H1 (cell line): ENCODE measurements at regions not wholly inside any gene's neighbourhood (a gene's known extent, or its start where the extent isn't known, plus 50 kb on each side); places are given as distances from the start of the nearest gene placed in this dataset.

ENCODE experiments used
- CTCF ChIA-PET: fragments of 300-600 bp; sonication (Branson Sonifier 250); formaldehyde crosslinking; loops from one replicate; lab custom pipeline; 2021; ENCODE audit not compliant: partially characterized antibody; lab: Charles Lee
- POLR2A ChIA-PET: fragments of 300-600 bp; sonication (Branson Sonifier 250); formaldehyde crosslinking; loops from one replicate; lab custom pipeline; 2021; ENCODE audit warnings: inconsistent platforms; ENCODE audit not compliant: partially characterized antibody; lab: Charles Lee
- DNase-seq, 2 experiments: peaks; one replicate each; pipeline versions ENCODE4 v3.0.0 to v3.0.0-alpha.2; 2010 to 2022; ENCODE audit warnings: low spot score in 2 of 2, low read depth in 1 of 2, mixed read lengths in 1 of 2
- FAIRE-seq: peaks from 2 replicates; lab custom pipeline; 2011; peaks lifted over from hg19 to GRCh38; lab: Jason Lieb, UNC
- H2AFZ ChIP-seq: 2 replicates; pipeline ENCODE4 v1.8.1; 2012; ENCODE audit warnings: low read length, inconsistent platforms
- H2AK5ac ChIP-seq: 2 replicates; pipeline ENCODE4 v1.6.1; 2013; ENCODE audit warnings: low read depth, low read length
- H2BK120ac ChIP-seq: replicated peaks from 2 replicates; pipeline ENCODE3; 2013; ENCODE audit warnings: low read depth, low read length, inconsistent platforms
- H2BK12ac ChIP-seq: 2 replicates; pipeline ENCODE4 v1.6.1; 2013; ENCODE audit warnings: low read depth, low read length
- H2BK15ac ChIP-seq: 2 replicates; pipeline ENCODE4 v1.6.1; 2013; ENCODE audit warnings: low read length
- H2BK20ac ChIP-seq: 2 replicates; pipeline ENCODE4 v1.6.1; 2013; ENCODE audit warnings: low read length
- H2BK5ac ChIP-seq: 2 replicates; pipeline ENCODE4 v1.6.1; 2013; ENCODE audit warnings: low read depth, low read length
- H3K14ac ChIP-seq: 2 replicates; pipeline ENCODE4 v1.6.1; 2013; ENCODE audit warnings: inconsistent platforms; ENCODE audit not compliant: insufficient read length
- H3K18ac ChIP-seq: 2 replicates; pipeline ENCODE4 v1.6.1; 2013; ENCODE audit warnings: low read length; ENCODE audit errors: extremely low read depth
- H3K23ac ChIP-seq: 2 replicates; pipeline ENCODE4 v1.6.1; 2013; ENCODE audit warnings: inconsistent platforms; ENCODE audit not compliant: insufficient read length
- H3K23me2 ChIP-seq: 2 replicates; pipeline ENCODE4 v1.6.1; 2013; ENCODE audit warnings: low read depth, low read length
- H3K27ac ChIP-seq: 2 replicates; pipeline ENCODE4 v1.6.1; 2011; ENCODE audit warnings: low read depth, low read length, inconsistent platforms
- H3K27me3 ChIP-seq, 4 experiments: replicated peaks in 1 of 4; 1 replicate in 1 of 4; 2 replicates in 3 of 4; pipeline versions ENCODE4 v1.6.1 to v1.8.1; 2011 to 2013; ENCODE audit warnings: low read length in 3 of 4, mild to moderate bottlenecking in 3 of 4, inconsistent platforms in 2 of 4, mixed read lengths in 2 of 4, moderate library complexity in 1 of 4; ENCODE audit not compliant: control insufficient read depth in 3 of 4, insufficient read depth in 3 of 4; ENCODE audit errors: extremely low read depth in 1 of 4
- H3K36me3 ChIP-seq, 4 experiments: 2 replicates each; pipeline versions ENCODE4 v1.6.1 to v1.8.1; 2011 to 2013; ENCODE audit warnings: mild to moderate bottlenecking in 4 of 4, low read length in 3 of 4, moderate library complexity in 2 of 4, control low read depth in 1 of 4, inconsistent platforms in 1 of 4; ENCODE audit not compliant: insufficient read depth in 4 of 4, control insufficient read depth in 2 of 4
- H3K4ac ChIP-seq: replicated peaks from 2 replicates; pipeline ENCODE3; 2013; ENCODE audit warnings: low read length, low read depth, mixed read lengths, inconsistent platforms; ENCODE audit not compliant: insufficient read length
- H3K4me1 ChIP-seq, 4 experiments: replicated peaks in 1 of 4; 1 replicate in 1 of 4; 2 replicates in 3 of 4; pipeline versions ENCODE4 v1.6.1 to v1.8.1; 2011 to 2013; ENCODE audit warnings: low read length in 3 of 4, inconsistent platforms in 2 of 4, mixed read lengths in 1 of 4; ENCODE audit not compliant: insufficient read depth in 4 of 4, control insufficient read depth in 3 of 4
- H3K4me2 ChIP-seq, 2 experiments: 2 replicates each; pipeline versions ENCODE4 v1.6.1 to v1.8.1; 2011 to 2013; ENCODE audit warnings: low read depth in 2 of 2, low read length in 2 of 2, control low read depth in 1 of 2, inconsistent platforms in 1 of 2, mild to moderate bottlenecking in 1 of 2; ENCODE audit not compliant: insufficient read depth in 1 of 2
- H3K4me3 ChIP-seq, 4 experiments: fragments of 200-600, 300-600 bp in 1 of 4; sonication (generic), shearing (Covaris generic), sonication (Bioruptor Twin) in 1 of 4; 2 replicates each; pipeline versions ENCODE4 v1.5.1 to v1.8.1; 2011 to 2016; ENCODE audit warnings: low read length in 4 of 4, low read depth in 3 of 4, control low read depth in 2 of 4, inconsistent platforms in 2 of 4, mild to moderate bottlenecking in 2 of 4, mixed read lengths in 1 of 4, moderate library complexity in 1 of 4; ENCODE audit not compliant: insufficient read depth in 2 of 4; ENCODE audit errors: extremely low read depth in 1 of 4
- H3K56ac ChIP-seq: replicated peaks from 2 replicates; pipeline ENCODE3; 2013; ENCODE audit warnings: low read depth, mild to moderate bottlenecking, mixed read lengths, low read length, inconsistent platforms; ENCODE audit not compliant: insufficient read length
- H3K79me1 ChIP-seq: 2 replicates; pipeline ENCODE4 v1.6.1; 2013; ENCODE audit warnings: low read depth, low read length, control low read depth
- H3K79me2 ChIP-seq, 2 experiments: 2 replicates each; pipeline versions ENCODE4 v1.6.1 to v1.8.1; 2012 to 2013; ENCODE audit warnings: low read length in 2 of 2, mild to moderate bottlenecking in 2 of 2, inconsistent platforms in 1 of 2; ENCODE audit not compliant: insufficient read depth in 2 of 2, control insufficient read depth in 1 of 2
- H3K9ac ChIP-seq, 4 experiments: replicated peaks in 1 of 4; 1 replicate in 1 of 4; 2 replicates in 3 of 4; pipeline versions ENCODE4 v1.6.1 to v1.8.1; 2011 to 2013; ENCODE audit warnings: low read depth in 3 of 4, low read length in 3 of 4, control low read depth in 2 of 4, mild to moderate bottlenecking in 2 of 4, moderate library complexity in 2 of 4, inconsistent platforms in 1 of 4; ENCODE audit errors: extremely low read depth in 1 of 4
- H3K9me3 ChIP-seq, 2 experiments: 2 replicates each; pipeline versions ENCODE4 v1.6.1 to v1.8.1; 2012 to 2013; ENCODE audit warnings: mild to moderate bottlenecking in 2 of 2, moderate library complexity in 2 of 2, control low read depth in 1 of 2, inconsistent platforms in 1 of 2, low read depth in 1 of 2, low read length in 1 of 2, mixed read lengths in 1 of 2; ENCODE audit not compliant: insufficient read depth in 2 of 2
- H4K20me1 ChIP-seq, 2 experiments: replicated peaks in 1 of 2; 2 replicates each; pipeline versions ENCODE3 to v1.8.1; 2011 to 2013; ENCODE audit warnings: inconsistent platforms in 2 of 2, low read length in 2 of 2, mild to moderate bottlenecking in 1 of 2; ENCODE audit not compliant: insufficient read depth in 2 of 2, control insufficient read depth in 1 of 2
- H4K5ac ChIP-seq: 2 replicates; pipeline ENCODE4 v1.6.1; 2013; ENCODE audit warnings: low read length, low read depth, mixed read lengths, inconsistent platforms; ENCODE audit not compliant: insufficient read length
- H4K8ac ChIP-seq: 2 replicates; pipeline ENCODE4 v1.8.0; 2013; ENCODE audit warnings: mild to moderate bottlenecking, moderate library complexity, low read length, inconsistent platforms; ENCODE audit not compliant: insufficient read depth; ENCODE audit errors: extremely low read depth
- H4K91ac ChIP-seq: replicated peaks from 2 replicates; pipeline ENCODE3; 2013; ENCODE audit warnings: low read length, mixed read lengths, inconsistent platforms; ENCODE audit not compliant: insufficient read length
- BCL11A ChIP-seq, 2 experiments: IDR thresholded peaks; one replicate each; pipeline ENCODE4 v1.6.1; 2011; ENCODE audit warnings: low read depth in 2 of 2, low read length in 2 of 2, mild to moderate bottlenecking in 2 of 2
- BRCA1 ChIP-seq: IDR thresholded peaks from 2 replicates; pipeline ENCODE4 v1.6.1; 2012; ENCODE audit warnings: low read depth, low read length, improper control_type of control experiment
- EGR1 ChIP-seq: IDR thresholded peaks from 2 replicates; pipeline ENCODE4 v1.6.1; 2011; ENCODE audit warnings: low read depth, low read length, borderline replicate concordance
- NRF1 ChIP-seq: IDR thresholded peaks from 2 replicates; pipeline ENCODE4 v1.6.1; 2011; ENCODE audit warnings: mild to moderate bottlenecking, low read depth, low read length, improper control_type of control experiment
- PHF8 ChIP-seq: fragments of 200-600 bp; sonication (generic); conservative IDR thresholded peaks from 2 replicates; pipeline ENCODE4 v1.7.1; 2012; ENCODE audit warnings: low read depth, mild to moderate bottlenecking, inconsistent platforms, low read length, moderate library complexity
- POU5F1 ChIP-seq: IDR thresholded peaks from 2 replicates; pipeline ENCODE4 v1.6.1; 2011; ENCODE audit warnings: low read depth, mild to moderate bottlenecking, low read length, moderate library complexity
- SAP30 ChIP-seq: fragments of 300-600 bp; sonication (generic); IDR thresholded peaks from 2 replicates; pipeline ENCODE4 v1.7.1; 2012; ENCODE audit warnings: low read length, moderate library complexity, mild to moderate bottlenecking, inconsistent platforms; ENCODE audit not compliant: insufficient read depth, insufficient replicate concordance
- WGBS, 2 experiments: shearing (Covaris generic) in 1 of 2; methylation state at CpG; one replicate each; pipeline versions ENCODE4 v1.1.6 to v1.1.7; 2013 to 2015; ENCODE audit warnings: low lambda C conversion rate in 2 of 2, mixed read lengths in 2 of 2, inconsistent platforms in 1 of 2, low coverage in 1 of 2, missing lambda C conversion rate in 1 of 2; ENCODE audit not compliant: insufficient replicate concordance in 2 of 2, insufficient coverage in 1 of 2, insufficient read length in 1 of 2; ENCODE audit errors: extremely low coverage in 1 of 2, missing lambda C conversion rate in 1 of 2; 5-methylcytosine and 5-hydroxymethylcytosine counted together
- TF ChIP-seq, protein P1 (sequence below): IDR thresholded peaks from 2 replicates; pipeline ENCODE4 v1.6.1; 2012; ENCODE audit warnings: inconsistent platforms
- TF ChIP-seq, protein P2 (sequence below): IDR thresholded peaks from 2 replicates; pipeline ENCODE4 v1.6.1; 2011; ENCODE audit warnings: low read depth, mild to moderate bottlenecking, low read length; ENCODE audit not compliant: insufficient read depth

DNA sequence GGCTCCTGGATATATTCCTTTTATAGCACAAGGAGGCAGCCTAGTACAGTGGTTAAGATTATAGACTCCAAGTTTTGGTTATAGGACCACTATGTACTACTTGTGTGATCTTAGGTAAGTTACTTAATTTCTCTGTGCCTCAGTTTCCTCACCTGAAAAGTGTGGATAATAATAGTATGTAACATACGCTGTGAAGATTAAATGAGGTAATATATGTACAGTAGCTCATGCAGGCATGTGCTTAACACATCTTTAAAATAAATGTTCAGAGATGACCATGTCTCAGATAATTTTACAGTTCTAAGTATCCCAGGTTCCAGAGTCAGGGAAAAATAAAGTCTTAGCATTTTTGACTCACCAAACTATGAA, 55.7 kb upstream of the TRABD2B start:
- H3K4me2 ChIP-seq, result no peak overlapping the region
- H4K91ac ChIP-seq, result no peak overlapping the region
- CTCF ChIA-PET, result interaction anchor here (1.2 to 12.4 kb wide), 5 partner anchors 9 to 267 kb away, joined by 3 to 119 read pairs (median 8); partner anchors contain the start of gene TRABD2B
- 86% methylated on average over 1 of the region's 1 CpG; no CpG with 5 or more reads in 1 of the 2 experiments for WGBS, 2 experiments
- H3K4me1 ChIP-seq, result peaks cover 0 to 3% (median under 1%) of the 10 kb centered on the region in 4 experiments; a peak in 3 of 7 replicates
- H3K56ac ChIP-seq, result no peak overlapping the region
- no peaks in the 10 kb centered on the region for H3K9me3 ChIP-seq
- no peaks in the 10 kb centered on the region for H4K20me1 ChIP-seq
- no peak for TF ChIP-seq POU5F1
- no peak for TF ChIP-seq BRCA1
- no peak for TF ChIP-seq SAP30
- no peak for TF ChIP-seq EGR1
- TF ChIP-seq BCL11A (IDR thresholded peaks at IDR 0.05; ENCODE audit: low read depth in 2 of 2, low read length in 2 of 2), result no peak
- TF ChIP-seq NRF1, result no peak
- TF ChIP-seq PHF8, result no peak
- TF ChIP-seq, protein P1, sequence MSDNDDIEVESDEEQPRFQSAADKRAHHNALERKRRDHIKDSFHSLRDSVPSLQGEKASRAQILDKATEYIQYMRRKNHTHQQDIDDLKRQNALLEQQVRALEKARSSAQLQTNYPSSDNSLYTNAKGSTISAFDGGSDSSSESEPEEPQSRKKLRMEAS, result no peak
- TF ChIP-seq, protein P2, sequence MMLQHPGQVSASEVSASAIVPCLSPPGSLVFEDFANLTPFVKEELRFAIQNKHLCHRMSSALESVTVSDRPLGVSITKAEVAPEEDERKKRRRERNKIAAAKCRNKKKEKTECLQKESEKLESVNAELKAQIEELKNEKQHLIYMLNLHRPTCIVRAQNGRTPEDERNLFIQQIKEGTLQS, result no peak
- DNase-seq (no peak), FAIRE-seq (no peak)
- no peak overlapping the region for H3K4ac ChIP-seq
- H3K23ac ChIP-seq, result no peak overlapping the region
- no peak overlapping the region for H3K18ac ChIP-seq
- H2BK15ac ChIP-seq, result no peak overlapping the region
- no peaks in the 10 kb centered on the region for H3K36me3 ChIP-seq
- no peak overlapping the region for H2BK20ac ChIP-seq
- H3K79me1 ChIP-seq, result no peaks in the 10 kb centered on the region
- no peak overlapping the region for H3K27ac ChIP-seq
- H3K23me2 ChIP-seq, result no peaks in the 10 kb centered on the region
- H2BK12ac ChIP-seq, result no peak overlapping the region
- no peak overlapping the region for H2AK5ac ChIP-seq
- no peak overlapping the region for H4K8ac ChIP-seq
- no peak overlapping the region for H3K9ac ChIP-seq
- no peak overlapping the region for H2BK120ac ChIP-seq
- H3K27me3 ChIP-seq, result no peaks in the 10 kb centered on the region
- no peak overlapping the region for H3K4me3 ChIP-seq
- no peak overlapping the region for H2AFZ ChIP-seq
- no peaks in the 10 kb centered on the region for H3K79me2 ChIP-seq
- no peak overlapping the region for H3K14ac ChIP-seq
- H4K5ac ChIP-seq, result no peak overlapping the region
- POLR2A ChIA-PET, result interaction anchor here (1.0 kb wide), 1 partner anchor 13 kb away, joined by 3 read pairs; no protein-coding TSS in a partner anchor
- H2BK5ac ChIP-seq, result no peak overlapping the region
